SK-N-SH treated with all-trans-retinoic acid at 6 μM for 48 hours (cell line): ENCODE measurements at regions not wholly inside any gene's neighbourhood (a gene's known extent, or its start where the extent isn't known, plus 50 kb on each side); places are given as distances from the start of the nearest gene placed in this dataset.

Experiments
- ATAC-seq: fragments of 200-7000 bp; cut with Tn5 transposase; 3 replicates; pipeline ENCODE4 v1.9.1; 2020; ENCODE audit warnings: mild to moderate bottlenecking, moderate library complexity
- ARNTL ChIP-seq: fragments of 450-650 bp; formaldehyde crosslinking; IDR thresholded peaks from 2 replicates; pipeline ENCODE4 v1.5.0; 2020; ENCODE audit warnings: low read depth, mild to moderate bottlenecking, moderate library complexity, borderline replicate concordance
- BACH2 ChIP-seq: fragments of 250-450 bp; sonication (Bioruptor Pico); IDR thresholded peaks from 2 replicates; pipeline ENCODE4 v1.9.0; 2021; ENCODE audit warnings: mild to moderate bottlenecking, borderline replicate concordance
- CREB5 ChIP-seq: fragments of 250-450 bp; sonication (Bioruptor Pico); IDR thresholded peaks from 2 replicates; pipeline ENCODE4 v1.5.1; 2020; ENCODE audit warnings: low read depth, mild to moderate bottlenecking, moderate library complexity
- CSDC2 ChIP-seq: fragments of 250-450 bp; sonication (Bioruptor Pico); IDR thresholded peaks from 2 replicates; pipeline ENCODE4 v1.5.0; 2020; ENCODE audit warnings: mild to moderate bottlenecking, moderate library complexity
- ESRRG ChIP-seq: fragments of 250-450 bp; sonication (Bioruptor Pico); IDR thresholded peaks from 2 replicates; pipeline ENCODE4 v1.6.1; 2021; ENCODE audit warnings: mild to moderate bottlenecking
- GLIS3 ChIP-seq: fragments of 250-450 bp; sonication (Bioruptor Pico); IDR thresholded peaks from 2 replicates; pipeline ENCODE4 v1.5.0; 2020; ENCODE audit warnings: mild to moderate bottlenecking, moderate library complexity
- ISL1 ChIP-seq: fragments of 250-450 bp; sonication (Bioruptor Pico); IDR thresholded peaks from 2 replicates; pipeline ENCODE4 v2.1.2; 2022; ENCODE audit warnings: mild to moderate bottlenecking, moderate library complexity
- OSR1 ChIP-seq: fragments of 250-450 bp; sonication (Bioruptor Pico); IDR thresholded peaks from 2 replicates; pipeline ENCODE4 v1.8.0; 2022; ENCODE audit warnings: moderate library complexity, mild to moderate bottlenecking, inconsistent platforms
- POU6F1 ChIP-seq: fragments of 250-450 bp; sonication (Bioruptor Pico); IDR thresholded peaks from 2 replicates; pipeline ENCODE4 v1.8.0; 2021; ENCODE audit warnings: low read depth, mild to moderate bottlenecking, moderate library complexity, borderline replicate concordance
- RARB ChIP-seq: fragments of 250-450 bp; sonication (Bioruptor Pico); IDR thresholded peaks from 2 replicates; pipeline ENCODE4 v1.8.0; 2021; ENCODE audit warnings: mild to moderate bottlenecking, moderate library complexity
- SNAI2 ChIP-seq: fragments of 250-450 bp; sonication (Bioruptor Pico); IDR thresholded peaks from 2 replicates; pipeline ENCODE4 v1.5.0; 2020; ENCODE audit warnings: mild to moderate bottlenecking, moderate library complexity
- TCF4 ChIP-seq: fragments of 250-450 bp; sonication (Bioruptor Pico); IDR thresholded peaks from 2 replicates; pipeline ENCODE4 v1.8.0; 2021; ENCODE audit warnings: mild to moderate bottlenecking, moderate library complexity, borderline replicate concordance
- TOX ChIP-seq: fragments of 250-450 bp; sonication (Bioruptor Pico); IDR thresholded peaks from 2 replicates; pipeline ENCODE4 v1.8.0; 2021; ENCODE audit warnings: mild to moderate bottlenecking, moderate library complexity, borderline replicate concordance
- TSHZ2 ChIP-seq: fragments of 250-450 bp; sonication (Bioruptor Pico); IDR thresholded peaks from 2 replicates; pipeline ENCODE4 v1.5.0; 2020; ENCODE audit warnings: mild to moderate bottlenecking, moderate library complexity
- ZC3H10 ChIP-seq: fragments of 250-450 bp; sonication (Bioruptor Pico); IDR thresholded peaks from 2 replicates; pipeline ENCODE4 v1.5.1; 2021; ENCODE audit warnings: mild to moderate bottlenecking, moderate library complexity
- ZFP3 ChIP-seq: fragments of 250-450 bp; sonication (Bioruptor Pico); IDR thresholded peaks from 2 replicates; pipeline ENCODE4 v1.5.0; 2020; ENCODE audit warnings: mild to moderate bottlenecking, moderate library complexity
- ZFP30 ChIP-seq: fragments of 450-650 bp; formaldehyde crosslinking; IDR thresholded peaks from 2 replicates; pipeline ENCODE4 v1.5.0; 2022; ENCODE audit warnings: mild to moderate bottlenecking, moderate library complexity
- ZNF565 ChIP-seq: fragments of 450-650 bp; formaldehyde crosslinking; conservative IDR thresholded peaks from 2 replicates; pipeline ENCODE4 v1.5.0; 2020; ENCODE audit warnings: low read depth, mild to moderate bottlenecking, moderate library complexity
- ZNF70 ChIP-seq: fragments of 450-650 bp; formaldehyde crosslinking; IDR thresholded peaks from 2 replicates; pipeline ENCODE4 v1.5.0; 2020; ENCODE audit warnings: mild to moderate bottlenecking, moderate library complexity
- ZNF8 ChIP-seq: fragments of 450-650 bp; formaldehyde crosslinking; IDR thresholded peaks from 2 replicates; pipeline ENCODE4 v1.5.0; 2020; ENCODE audit warnings: mild to moderate bottlenecking, moderate library complexity
- TF ChIP-seq, protein P1 (sequence below): fragments of 250-450 bp; sonication (Bioruptor Pico); IDR thresholded peaks from 2 replicates; pipeline ENCODE4 v1.8.0; 2020; ENCODE audit warnings: mild to moderate bottlenecking, moderate library complexity, borderline replicate concordance
- TF ChIP-seq, protein P2 (sequence below): fragments of 250-450 bp; sonication (Bioruptor Pico); IDR thresholded peaks from 2 replicates; pipeline ENCODE4 v1.5.1; 2021; ENCODE audit warnings: mild to moderate bottlenecking, moderate library complexity

- TF ChIP-seq ZC3H10 (CRISPR knock-in tag) (no peak), CSDC2 (CRISPR knock-in tag) (peak; percentile 88), TSHZ2 (CRISPR knock-in tag) (no peak), ZNF70 (CRISPR knock-in tag) (no peak), ISL1 (CRISPR knock-in tag) (peak; percentile 41), ZFP30 (CRISPR knock-in tag) (no peak)
- peak; percentile 85 for ATAC-seq
These were observed 108.5 kb upstream of the PFN2 start for GRCh38 chr3:150079029-150079739.

- TF ChIP-seq ZNF8 (CRISPR knock-in tag): peak; percentile 7; the same call in 1 of the 2 replicates
- TF ChIP-seq, protein P1, sequence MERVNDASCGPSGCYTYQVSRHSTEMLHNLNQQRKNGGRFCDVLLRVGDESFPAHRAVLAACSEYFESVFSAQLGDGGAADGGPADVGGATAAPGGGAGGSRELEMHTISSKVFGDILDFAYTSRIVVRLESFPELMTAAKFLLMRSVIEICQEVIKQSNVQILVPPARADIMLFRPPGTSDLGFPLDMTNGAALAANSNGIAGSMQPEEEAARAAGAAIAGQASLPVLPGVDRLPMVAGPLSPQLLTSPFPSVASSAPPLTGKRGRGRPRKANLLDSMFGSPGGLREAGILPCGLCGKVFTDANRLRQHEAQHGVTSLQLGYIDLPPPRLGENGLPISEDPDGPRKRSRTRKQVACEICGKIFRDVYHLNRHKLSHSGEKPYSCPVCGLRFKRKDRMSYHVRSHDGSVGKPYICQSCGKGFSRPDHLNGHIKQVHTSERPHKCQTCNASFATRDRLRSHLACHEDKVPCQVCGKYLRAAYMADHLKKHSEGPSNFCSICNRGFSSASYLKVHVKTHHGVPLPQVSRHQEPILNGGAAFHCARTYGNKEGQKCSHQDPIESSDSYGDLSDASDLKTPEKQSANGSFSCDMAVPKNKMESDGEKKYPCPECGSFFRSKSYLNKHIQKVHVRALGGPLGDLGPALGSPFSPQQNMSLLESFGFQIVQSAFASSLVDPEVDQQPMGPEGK: peak; percentile 96
- no peak for TF ChIP-seq RARB
- TF ChIP-seq ZFP3 (CRISPR knock-in tag): 0 out of 2 replicates have a peak, but pooled peaks have one; percentile 28
- TF ChIP-seq CSDC2 (CRISPR knock-in tag): no peak
- TF ChIP-seq ISL1 (CRISPR knock-in tag): peak; percentile 93
- TF ChIP-seq, all 23 proteins: peak for 4
These were observed 107.0 kb upstream of the PFN2 start for GRCh38 chr3:150077581-150078247.

GRCh38 chr3:150077107-150077506 lies 106.4 kb upstream of the PFN2 start:
- no peak for ATAC-seq
- TF ChIP-seq ARNTL (no peak), TCF4 (CRISPR knock-in tag) (no peak), TOX (CRISPR knock-in tag) (no peak), POU6F1 (CRISPR knock-in tag) (no peak), RARB (no peak), OSR1 (CRISPR knock-in tag) (no peak), ISL1 (CRISPR knock-in tag) (no peak), SNAI2 (no peak), ESRRG (no peak), TSHZ2 (CRISPR knock-in tag) (no peak), ZNF565 (CRISPR knock-in tag) (no peak), BACH2 (no peak), ZFP3 (CRISPR knock-in tag) (no peak), CSDC2 (CRISPR knock-in tag) (no peak), ZNF70 (CRISPR knock-in tag) (no peak), ZFP30 (CRISPR knock-in tag) (no peak), GLIS3 (CRISPR knock-in tag) (no peak), CREB5 (CRISPR knock-in tag) (no peak), ZNF8 (CRISPR knock-in tag) (no peak)
- TF ChIP-seq, protein P2, sequence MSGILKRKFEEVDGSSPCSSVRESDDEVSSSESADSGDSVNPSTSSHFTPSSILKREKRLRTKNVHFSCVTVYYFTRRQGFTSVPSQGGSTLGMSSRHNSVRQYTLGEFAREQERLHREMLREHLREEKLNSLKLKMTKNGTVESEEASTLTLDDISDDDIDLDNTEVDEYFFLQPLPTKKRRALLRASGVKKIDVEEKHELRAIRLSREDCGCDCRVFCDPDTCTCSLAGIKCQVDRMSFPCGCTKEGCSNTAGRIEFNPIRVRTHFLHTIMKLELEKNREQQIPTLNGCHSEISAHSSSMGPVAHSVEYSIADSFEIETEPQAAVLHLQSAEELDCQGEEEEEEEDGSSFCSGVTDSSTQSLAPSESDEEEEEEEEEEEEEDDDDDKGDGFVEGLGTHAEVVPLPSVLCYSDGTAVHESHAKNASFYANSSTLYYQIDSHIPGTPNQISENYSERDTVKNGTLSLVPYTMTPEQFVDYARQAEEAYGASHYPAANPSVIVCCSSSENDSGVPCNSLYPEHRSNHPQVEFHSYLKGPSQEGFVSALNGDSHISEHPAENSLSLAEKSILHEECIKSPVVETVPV (CRISPR knock-in tag): no peak

More at GRCh38 chr3:150077581-150078247, 107.0 kb upstream of the PFN2 start:
- ATAC-seq: peak; percentile 29
